ENCODE measurements at regions not wholly inside any gene's neighbourhood (a gene's known extent, or its start where the extent isn't known, plus 50 kb on each side); places are given as distances from the start of the nearest gene placed in this dataset.

DNA sequence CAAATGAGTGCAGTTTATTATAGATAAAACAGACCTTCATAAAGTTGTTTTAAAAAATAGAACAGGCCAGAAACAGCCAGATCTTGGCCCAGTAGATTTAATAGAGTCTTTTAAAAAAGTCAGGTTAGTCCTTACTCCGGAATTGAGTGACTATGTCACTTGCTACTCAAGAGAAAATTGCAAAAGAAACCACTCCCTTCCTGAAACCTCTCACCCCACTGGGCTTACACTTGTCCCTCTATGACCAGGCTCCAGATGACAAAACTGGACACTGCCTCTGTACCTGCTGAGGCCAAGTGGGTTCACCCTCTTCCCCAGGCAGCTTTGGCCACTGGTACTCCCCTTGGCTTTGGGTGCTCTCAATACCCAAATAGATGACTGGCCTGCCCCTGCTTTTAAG is 357.2 kb upstream of the TRPC7 start:
- ChIA-PET POLR2A (ENCODE audit: unreplicated experiment) (no interaction called here), CTCF (no interaction called here)
- Histone ChIP-seq H3K9me1 (ENCODE audit: insufficient read depth, low read length) (no peaks in the 10 kb centered on the region), H3K18ac (ENCODE audit: low read depth, low read length) (no peak overlapping the region), H3K23ac (ENCODE audit: low read depth, low read length) (no peak overlapping the region), H2AFZ (replicated peaks; ENCODE audit: low read length, poor library complexity) (no peak overlapping the region), H4K8ac (ENCODE audit: low read depth in 2 of 2, low read length in 2 of 2) (no peak overlapping the region), H3K27ac (ENCODE audit: insufficient read depth, low read length) (no peak overlapping the region), H4K5ac (ENCODE audit: low read depth, low read length) (no peak overlapping the region), H2BK20ac (ENCODE audit: low read depth, low read length) (no peak overlapping the region), H3K79me1 (ENCODE audit: low read depth in 1 of 2, low read length in 2 of 2) (no peaks in the 10 kb centered on the region), H3K9me3 (ENCODE audit: control insufficient read depth, insufficient read depth, low read length) (peaks cover 6% of the 10 kb centered on the region; the same call in 1 of the 2 replicates), H3K4ac (ENCODE audit: low read depth, low read length) (no peak overlapping the region), H3K9ac (ENCODE audit: low read depth, low read length) (no peak overlapping the region), H2BK5ac (ENCODE audit: low read depth, low read length, poor library complexity, severe bottlenecking) (no peak overlapping the region), H2AK5ac (ENCODE audit: low read depth, low read length) (no peak overlapping the region), H3K4me3 (ENCODE audit: insufficient read depth, low read depth, low read length) (no peak overlapping the region), H3K4me1 (ENCODE audit: control insufficient read depth, insufficient read depth, low read length) (no peaks in the 10 kb centered on the region), H2BK15ac (ENCODE audit: low read depth, low read length) (no peak overlapping the region), H4K91ac (ENCODE audit: insufficient read depth, low read depth, low read length) (no peak overlapping the region), H4K20me1 (ENCODE audit: insufficient read depth, low read length) (no peaks in the 10 kb centered on the region), H3K14ac (replicated peaks; ENCODE audit: low read depth, low read length) (no peak overlapping the region), H3K56ac (ENCODE audit: extremely low read depth, insufficient read depth, low read length) (no peak overlapping the region), H3K36me3 (ENCODE audit: control insufficient read depth, insufficient read depth, low read length) (no peaks in the 10 kb centered on the region), H2AK9ac (replicated peaks; ENCODE audit: low read depth, low read length, poor library complexity) (no peak overlapping the region), H2BK120ac (ENCODE audit: low read depth, low read length) (no peak overlapping the region), H3K4me2 (ENCODE audit: low read depth, low read length) (no peak overlapping the region), H3K27me3 (ENCODE audit: control insufficient read depth, insufficient read depth, low read length) (no peaks in the 10 kb centered on the region)
- in situ Hi-C loops (cut with MboI; ENCODE audit: low sequenced_read_pairs) (no loop called here), dilution Hi-C loops (cut with HindIII; ENCODE audit: low sequenced_read_pairs, unreplicated experiment) (no loop called here), intact Hi-C loops (cut with micrococcal nuclease) (no loop called here)
- no peak for TF ChIP-seq MAFK (IDR thresholded peaks at IDR 0.05; ENCODE audit: low read depth, low read length)
- no peak for TF ChIP-seq RAD21 (IDR thresholded peaks at IDR 0.05; ENCODE audit: low read length)
- TF ChIP-seq RCOR1 (IDR thresholded peaks at IDR 0.05; ENCODE audit: insufficient replicate concordance, low read length): no peak
- no peak for TF ChIP-seq CEBPB (IDR thresholded peaks at IDR 0.05; ENCODE audit: low read depth, low read length)
- TF ChIP-seq MAZ (IDR thresholded peaks at IDR 0.05; ENCODE audit: borderline replicate concordance, low read depth, low read length): no peak
- no peak for TF ChIP-seq POLR2A (IDR thresholded peaks at IDR 0.05; ENCODE audit: low read depth, low read length)
- TF ChIP-seq SMC3 (IDR thresholded peaks at IDR 0.05; ENCODE audit: low read depth, low read length): no peak
- no peak for TF ChIP-seq BHLHE40 (IDR thresholded peaks at IDR 0.05; ENCODE audit: low read depth, low read length)
- TF ChIP-seq, protein P1, sequence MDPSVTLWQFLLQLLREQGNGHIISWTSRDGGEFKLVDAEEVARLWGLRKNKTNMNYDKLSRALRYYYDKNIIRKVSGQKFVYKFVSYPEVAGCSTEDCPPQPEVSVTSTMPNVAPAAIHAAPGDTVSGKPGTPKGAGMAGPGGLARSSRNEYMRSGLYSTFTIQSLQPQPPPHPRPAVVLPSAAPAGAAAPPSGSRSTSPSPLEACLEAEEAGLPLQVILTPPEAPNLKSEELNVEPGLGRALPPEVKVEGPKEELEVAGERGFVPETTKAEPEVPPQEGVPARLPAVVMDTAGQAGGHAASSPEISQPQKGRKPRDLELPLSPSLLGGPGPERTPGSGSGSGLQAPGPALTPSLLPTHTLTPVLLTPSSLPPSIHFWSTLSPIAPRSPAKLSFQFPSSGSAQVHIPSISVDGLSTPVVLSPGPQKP (IDR thresholded peaks at IDR 0.05; ENCODE audit: borderline replicate concordance, low read depth, low read length): no peak
- TF ChIP-seq MXI1 (IDR thresholded peaks at IDR 0.05; ENCODE audit: borderline replicate concordance, low read depth, low read length): no peak
- TF ChIP-seq RFX5 (IDR thresholded peaks at IDR 0.05; ENCODE audit: low read depth, low read length): no peak
- TF ChIP-seq, protein P2, sequence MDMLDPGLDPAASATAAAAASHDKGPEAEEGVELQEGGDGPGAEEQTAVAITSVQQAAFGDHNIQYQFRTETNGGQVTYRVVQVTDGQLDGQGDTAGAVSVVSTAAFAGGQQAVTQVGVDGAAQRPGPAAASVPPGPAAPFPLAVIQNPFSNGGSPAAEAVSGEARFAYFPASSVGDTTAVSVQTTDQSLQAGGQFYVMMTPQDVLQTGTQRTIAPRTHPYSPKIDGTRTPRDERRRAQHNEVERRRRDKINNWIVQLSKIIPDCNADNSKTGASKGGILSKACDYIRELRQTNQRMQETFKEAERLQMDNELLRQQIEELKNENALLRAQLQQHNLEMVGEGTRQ (IDR thresholded peaks at IDR 0.05; ENCODE audit: low read depth, low read length): no peak
- TF ChIP-seq, protein P3, sequence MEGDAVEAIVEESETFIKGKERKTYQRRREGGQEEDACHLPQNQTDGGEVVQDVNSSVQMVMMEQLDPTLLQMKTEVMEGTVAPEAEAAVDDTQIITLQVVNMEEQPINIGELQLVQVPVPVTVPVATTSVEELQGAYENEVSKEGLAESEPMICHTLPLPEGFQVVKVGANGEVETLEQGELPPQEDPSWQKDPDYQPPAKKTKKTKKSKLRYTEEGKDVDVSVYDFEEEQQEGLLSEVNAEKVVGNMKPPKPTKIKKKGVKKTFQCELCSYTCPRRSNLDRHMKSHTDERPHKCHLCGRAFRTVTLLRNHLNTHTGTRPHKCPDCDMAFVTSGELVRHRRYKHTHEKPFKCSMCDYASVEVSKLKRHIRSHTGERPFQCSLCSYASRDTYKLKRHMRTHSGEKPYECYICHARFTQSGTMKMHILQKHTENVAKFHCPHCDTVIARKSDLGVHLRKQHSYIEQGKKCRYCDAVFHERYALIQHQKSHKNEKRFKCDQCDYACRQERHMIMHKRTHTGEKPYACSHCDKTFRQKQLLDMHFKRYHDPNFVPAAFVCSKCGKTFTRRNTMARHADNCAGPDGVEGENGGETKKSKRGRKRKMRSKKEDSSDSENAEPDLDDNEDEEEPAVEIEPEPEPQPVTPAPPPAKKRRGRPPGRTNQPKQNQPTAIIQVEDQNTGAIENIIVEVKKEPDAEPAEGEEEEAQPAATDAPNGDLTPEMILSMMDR (conservative IDR thresholded peaks at IDR 0.05; ENCODE audit: low read depth, low read length): no peak
- WGBS, 2 experiments (ENCODE audit: extremely low coverage in 2 of 2, insufficient read length in 1 of 2): no CpG with 5 or more reads among the region's 1 CpG
- BruUV-seq (replicated peaks): no TSS peak
- no peak for ATAC-seq (ENCODE audit: low read depth)
- DNase-seq: no peak

All from IMR-90 (cell line).